ENCODE measurements at regions not wholly inside any gene's neighbourhood (a gene's known extent, or its start where the extent isn't known, plus 50 kb on each side); places are given as distances from the start of the nearest gene placed in this dataset.

GRCh38 chr1:30095451-30096025, 627.8 kb downstream of the MATN1 start:
- H3K9me3 ChIP-seq, result peaks cover 24 to 32% of the 10 kb centered on the region in 2 donors
- H3K4me3 ChIP-seq, result no peak overlapping the region
- TF ChIP-seq POLR2AphosphoS5 (IDR thresholded peaks at IDR 0.05) (no peak), POLR2A (IDR thresholded peaks at IDR 0.05) (no peak)
- peaks cover 0 to 6% of the 10 kb centered on the region in 2 donors for H3K27me3 ChIP-seq
- no peaks in the 10 kb centered on the region for H3K4me1 ChIP-seq
- H3K27ac ChIP-seq, result no peak overlapping the region
- intact Hi-C loops (cut with DNase I; ENCODE audit: low total_unique reads), result no loop called here
- H3K36me3 ChIP-seq, result no peaks in the 10 kb centered on the region
- no peak for DNase-seq (ENCODE audit: low spot score in 2 of 2)

DNA sequence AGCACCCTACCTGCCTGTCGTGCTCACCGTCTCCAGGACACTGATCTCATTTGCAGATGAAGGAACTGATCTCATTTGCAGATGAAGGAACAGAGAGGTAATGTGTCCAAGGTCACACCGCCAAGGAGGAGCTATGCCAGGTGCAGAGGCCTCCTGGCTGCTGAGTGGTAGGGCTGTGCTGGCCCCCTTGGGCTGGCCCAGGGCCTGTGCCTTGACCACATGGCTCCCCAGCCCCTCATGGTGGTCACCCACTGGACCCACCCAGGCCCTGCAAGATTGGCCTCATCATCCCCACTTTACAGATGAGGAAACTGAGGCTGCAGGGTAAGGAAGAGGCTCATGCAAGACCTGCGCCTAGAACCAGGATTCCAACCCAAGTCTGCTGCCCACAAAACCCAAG, 628.3 kb downstream of the MATN1 start:
- Histone ChIP-seq H3K4me3 (no peak overlapping the region), H3K9me3 (peaks cover 24 to 32% of the 10 kb centered on the region in 2 donors), H3K4me1 (no peaks in the 10 kb centered on the region), H3K27me3 (peaks cover 0 to 3% of the 10 kb centered on the region in 2 donors), H3K27ac (no peak overlapping the region), H3K36me3 (no peaks in the 10 kb centered on the region)
- TF ChIP-seq POLR2A (IDR thresholded peaks at IDR 0.05) (no peak), CTCF (IDR thresholded peaks at IDR 0.05) (no peak), POLR2AphosphoS5 (IDR thresholded peaks at IDR 0.05) (no peak)
- DNase-seq (ENCODE audit: low spot score in 2 of 2), result no peak
- intact Hi-C loops (cut with DNase I; ENCODE audit: low total_unique reads), result no loop called here

DNA sequence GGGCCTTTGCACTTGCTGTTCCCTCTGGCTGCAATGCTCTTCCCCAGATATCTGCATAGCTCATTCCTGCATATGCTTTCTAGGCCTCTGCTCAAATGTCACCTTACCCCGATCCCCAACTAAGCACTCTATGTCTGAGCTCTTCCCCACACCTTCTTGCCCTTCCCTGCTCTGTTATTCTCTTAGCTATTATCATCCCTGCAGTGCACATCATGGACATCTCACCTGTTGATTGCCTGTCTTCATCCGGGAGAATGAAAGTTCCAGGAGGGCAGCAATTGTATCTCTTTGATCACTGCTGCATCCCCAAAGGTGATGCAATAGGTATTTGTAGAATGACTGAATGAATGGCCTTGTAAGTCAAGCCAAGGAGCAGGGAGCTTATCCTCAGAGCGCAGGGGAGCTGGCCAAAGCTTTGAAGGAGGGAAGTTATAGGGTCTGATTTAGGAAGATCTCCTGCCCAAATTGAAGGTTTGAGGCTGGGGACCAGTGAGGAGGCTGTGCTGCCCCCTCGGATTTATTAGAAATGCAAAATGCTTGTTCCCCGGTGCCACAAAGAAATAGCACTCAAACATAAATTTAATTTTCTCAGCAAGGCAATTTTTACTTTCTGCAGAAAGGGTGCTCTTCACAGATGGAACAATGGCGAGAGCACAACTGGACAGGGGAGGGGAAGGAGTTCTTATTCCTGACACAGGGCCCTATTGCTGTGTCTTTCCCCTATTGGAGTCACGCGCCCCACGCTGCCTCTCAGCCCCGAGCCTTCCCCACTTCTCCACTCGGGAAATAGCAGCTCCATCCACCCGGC, 631.1 kb downstream of the MATN1 start:
- Histone ChIP-seq H3K4me1 (no peaks in the 10 kb centered on the region), H3K9me3 (peaks cover 24 to 32% of the 10 kb centered on the region in 2 donors), H3K27me3 (peaks cover 0 to 3% of the 10 kb centered on the region in 2 donors), H3K36me3 (no peaks in the 10 kb centered on the region), H3K4me3 (no peak overlapping the region), H3K27ac (no peak overlapping the region)
- no peak for TF ChIP-seq POLR2A (IDR thresholded peaks at IDR 0.05)
- no peak for TF ChIP-seq POLR2AphosphoS5 (IDR thresholded peaks at IDR 0.05)
- TF ChIP-seq CTCF (IDR thresholded peaks at IDR 0.05), result no peak
- intact Hi-C loops (cut with DNase I; ENCODE audit: low total_unique reads), result no loop called here
- no peak for DNase-seq (ENCODE audit: low spot score in 2 of 2)

DNA sequence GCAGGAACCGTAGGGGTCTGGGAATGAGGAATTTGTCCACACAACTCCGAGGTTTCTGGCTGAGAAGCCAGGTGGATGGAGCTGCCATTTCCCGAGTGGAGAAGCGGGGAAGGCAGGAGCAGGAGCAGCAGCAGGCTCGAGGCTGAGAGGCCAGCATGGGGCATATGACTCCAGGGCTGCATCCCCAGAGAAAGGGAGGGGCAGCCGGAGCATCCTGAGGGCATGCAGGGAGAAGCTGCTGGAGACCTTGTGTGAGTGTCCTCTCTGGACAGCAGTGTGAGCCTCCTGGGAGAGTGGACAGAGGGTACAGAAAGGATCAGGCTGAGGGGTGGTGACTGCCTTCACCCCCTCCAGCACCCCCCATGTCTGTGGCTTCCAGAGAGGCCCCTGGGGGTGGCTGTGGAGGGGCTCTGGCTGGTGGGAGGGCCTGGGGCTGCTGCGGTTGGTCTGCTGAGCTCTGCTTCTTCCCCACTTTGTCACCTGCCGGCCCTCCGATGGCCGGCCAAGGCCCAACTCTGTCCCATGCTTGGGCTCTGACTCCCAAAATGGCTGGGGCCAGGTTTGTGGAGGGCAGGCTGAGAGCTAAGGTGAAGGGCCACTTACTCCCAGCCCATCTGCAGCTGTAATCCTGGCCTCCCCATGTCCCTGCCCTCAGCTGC, 633.1 kb downstream of the MATN1 start:
- Histone ChIP-seq H3K9me3 (peaks cover 24 to 32% of the 10 kb centered on the region in 2 donors), H3K27me3 (peaks cover 0 to 7% of the 10 kb centered on the region in 2 donors), H3K4me1 (no peaks in the 10 kb centered on the region), H3K4me3 (no peak overlapping the region), H3K27ac (no peak overlapping the region), H3K36me3 (no peaks in the 10 kb centered on the region)
- no peak for DNase-seq (ENCODE audit: low spot score in 2 of 2)
- intact Hi-C loops (cut with DNase I; ENCODE audit: low total_unique reads), result no loop called here
- TF ChIP-seq POLR2A (IDR thresholded peaks at IDR 0.05) (no peak), POLR2AphosphoS5 (IDR thresholded peaks at IDR 0.05) (no peak), CTCF (IDR thresholded peaks at IDR 0.05) (no peak)

DNA sequence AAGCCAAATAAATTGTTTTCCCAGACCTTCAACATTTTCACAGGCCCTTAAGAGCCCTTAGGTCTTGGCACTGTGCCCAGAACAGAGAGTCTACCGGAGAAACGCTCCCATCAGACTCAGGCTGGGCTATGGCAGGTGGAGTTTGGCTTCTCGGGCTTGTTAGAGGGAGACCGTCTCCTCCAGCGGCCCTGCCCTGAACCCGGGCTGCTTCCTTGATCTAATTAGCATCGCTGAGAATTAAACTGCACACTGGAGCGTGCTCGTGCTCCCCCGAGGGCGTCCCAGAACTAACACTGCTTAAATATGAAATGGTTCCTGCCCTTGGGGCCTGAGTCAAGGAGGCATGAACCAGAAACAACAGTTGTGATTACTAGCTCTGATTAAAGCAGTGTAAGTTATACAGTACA, 634.4 kb downstream of the MATN1 start:
- no peak overlapping the region for H3K27ac ChIP-seq
- H3K27me3 ChIP-seq, result peaks cover 0 to 7% of the 10 kb centered on the region in 2 donors
- H3K4me3 ChIP-seq, result no peak overlapping the region
- TF ChIP-seq CTCF (IDR thresholded peaks at IDR 0.05) (no peak), POLR2A (IDR thresholded peaks at IDR 0.05) (no peak), POLR2AphosphoS5 (IDR thresholded peaks at IDR 0.05) (no peak)
- H3K4me1 ChIP-seq, result peaks cover 0 to 3% of the 10 kb centered on the region in 2 donors
- peaks cover 24 to 29% of the 10 kb centered on the region in 2 donors for H3K9me3 ChIP-seq
- H3K36me3 ChIP-seq, result no peaks in the 10 kb centered on the region
- DNase-seq (ENCODE audit: low spot score in 2 of 2), result no peak
- intact Hi-C loops (cut with DNase I; ENCODE audit: low total_unique reads), result loop anchor here (10.0 kb wide), 1 partner anchor 854 kb away; the partner anchor contains the start of genes MECR and PTPRU
